Activated naive CD4-positive, alpha-beta T cell treated with anti-CD3 and anti-CD28 coated beads, Interleukin-2, amount 10 ng/mL, durations not matched to agents 7 days and 5 days (primary cell): ENCODE measurements at regions not wholly inside any gene's neighbourhood (a gene's known extent, or its start where the extent isn't known, plus 50 kb on each side); places are given as distances from the start of the nearest gene placed in this dataset.

Experiments used
- CTCF ChIA-PET: fragments of 350-600 bp; sonication (Branson Sonifier 250); formaldehyde crosslinking; loops from one replicate; lab custom pipeline; 2021; ENCODE audit warnings: antibody characterized with exemption; lab: Charles Lee
- DNase-seq: peaks from one replicate; pipeline ENCODE4 v3.0.0-alpha.2; 2020
- H3K27ac Mint-ChIP-seq: one replicate; pipeline ENCODE4 v1.8.0; 2021; ENCODE audit warnings: mild to moderate bottlenecking, moderate library complexity, mixed read lengths
- H3K27me3 Mint-ChIP-seq: one replicate; pipeline ENCODE4 v1.8.0; 2021; ENCODE audit warnings: mild to moderate bottlenecking, mixed read lengths
- H3K36me3 Mint-ChIP-seq: one replicate; pipeline ENCODE4 v1.8.0; 2021; ENCODE audit warnings: mixed read lengths
- H3K4me1 Mint-ChIP-seq: one replicate; pipeline ENCODE4 v1.8.0; 2021; ENCODE audit warnings: mixed read lengths
- H3K4me3 Mint-ChIP-seq: one replicate; pipeline ENCODE4 v1.8.0; 2021; ENCODE audit warnings: mild to moderate bottlenecking, moderate library complexity, mixed read lengths
- H3K9me3 Mint-ChIP-seq: one replicate; pipeline ENCODE4 v1.8.0; 2021; ENCODE audit warnings: mixed read lengths

GRCh38 chr7:51786284-51786683 is 469.7 kb upstream of the COBL start:
- H3K4me3 Mint-ChIP-seq = no peak overlapping the region
- H3K36me3 Mint-ChIP-seq = no peaks in the 10 kb centered on the region
- peaks cover 12% of the 10 kb centered on the region for H3K9me3 Mint-ChIP-seq
- no peaks in the 10 kb centered on the region for H3K27me3 Mint-ChIP-seq
- no peak for DNase-seq
- CTCF ChIA-PET = no interaction called here
- no peaks in the 10 kb centered on the region for H3K4me1 Mint-ChIP-seq
- no peak overlapping the region for H3K27ac Mint-ChIP-seq

- Mint-ChIP-seq H3K27ac (no peak overlapping the region), H3K27me3 (no peaks in the 10 kb centered on the region), H3K4me3 (no peak overlapping the region), H3K36me3 (no peaks in the 10 kb centered on the region), H3K9me3 (peaks cover 12% of the 10 kb centered on the region), H3K4me1 (no peaks in the 10 kb centered on the region)
- no peak for DNase-seq
- CTCF ChIA-PET = no interaction called here
Observed at GRCh38 chr7:51785876-51786275, 469.3 kb upstream of the COBL start.

GRCh38 chr7:51785171-51785570 is 468.6 kb upstream of the COBL start:
- Mint-ChIP-seq H3K27ac (no peak overlapping the region), H3K4me1 (no peaks in the 10 kb centered on the region), H3K9me3 (peaks cover 12% of the 10 kb centered on the region), H3K27me3 (no peaks in the 10 kb centered on the region), H3K36me3 (no peaks in the 10 kb centered on the region), H3K4me3 (no peak overlapping the region)
- no peak for DNase-seq
- CTCF ChIA-PET = no interaction called here

GRCh38 chr7:51783241-51783640 is 466.6 kb upstream of the COBL start:
- Mint-ChIP-seq H3K36me3 (no peaks in the 10 kb centered on the region), H3K9me3 (peaks cover 12% of the 10 kb centered on the region), H3K27me3 (no peaks in the 10 kb centered on the region), H3K4me1 (no peaks in the 10 kb centered on the region), H3K27ac (no peak overlapping the region), H3K4me3 (no peak overlapping the region)
- CTCF ChIA-PET = interaction anchor here (1.1 kb wide), 1 partner anchor 18 kb away, joined by 4 read pairs; no protein-coding TSS in a partner anchor
- no peak for DNase-seq

GRCh38 chr7:51778121-51778520 is 461.5 kb upstream of the COBL start:
- Mint-ChIP-seq H3K9me3 (peaks cover 5% of the 10 kb centered on the region), H3K27me3 (no peaks in the 10 kb centered on the region), H3K27ac (no peak overlapping the region), H3K4me1 (no peaks in the 10 kb centered on the region), H3K36me3 (no peaks in the 10 kb centered on the region), H3K4me3 (no peak overlapping the region)
- CTCF ChIA-PET = no interaction called here
- no peak for DNase-seq

GRCh38 chr7:51774178-51774577 is 457.6 kb upstream of the COBL start:
- Mint-ChIP-seq H3K9me3 (peaks cover 4% of the 10 kb centered on the region), H3K27me3 (no peaks in the 10 kb centered on the region), H3K27ac (no peak overlapping the region), H3K36me3 (no peaks in the 10 kb centered on the region), H3K4me3 (no peak overlapping the region), H3K4me1 (no peaks in the 10 kb centered on the region)
- no peak for DNase-seq
- CTCF ChIA-PET = no interaction called here

GRCh38 chr7:51772190-51772589 is 455.6 kb upstream of the COBL start:
- DNase-seq = no peak
- no peak overlapping the region for H3K27ac Mint-ChIP-seq
- no peaks in the 10 kb centered on the region for H3K27me3 Mint-ChIP-seq
- CTCF ChIA-PET = no interaction called here
- H3K4me1 Mint-ChIP-seq = no peaks in the 10 kb centered on the region
- H3K9me3 Mint-ChIP-seq = peaks cover 4% of the 10 kb centered on the region
- H3K36me3 Mint-ChIP-seq = no peaks in the 10 kb centered on the region
- H3K4me3 Mint-ChIP-seq = no peak overlapping the region

GRCh38 chr7:51764976-51765375 is 448.4 kb upstream of the COBL start:
- no peaks in the 10 kb centered on the region for H3K4me1 Mint-ChIP-seq
- peaks cover 8% of the 10 kb centered on the region for H3K9me3 Mint-ChIP-seq

GRCh38 chr7:51759985-51760384 is 443.4 kb upstream of the COBL start:
- CTCF ChIA-PET = no interaction called here
- H3K36me3 Mint-ChIP-seq = no peaks in the 10 kb centered on the region
- DNase-seq = no peak
- H3K4me1 Mint-ChIP-seq = no peaks in the 10 kb centered on the region
- H3K27ac Mint-ChIP-seq = no peak overlapping the region
- peaks cover 9% of the 10 kb centered on the region for H3K9me3 Mint-ChIP-seq
- no peak overlapping the region for H3K4me3 Mint-ChIP-seq
- H3K27me3 Mint-ChIP-seq = no peaks in the 10 kb centered on the region

More at GRCh38 chr7:51764976-51765375, 448.4 kb upstream of the COBL start:
- Mint-ChIP-seq H3K36me3 (no peaks in the 10 kb centered on the region), H3K4me3 (no peak overlapping the region), H3K27ac (no peak overlapping the region), H3K27me3 (no peaks in the 10 kb centered on the region)
- no peak for DNase-seq
- CTCF ChIA-PET = no interaction called here

- no peaks in the 10 kb centered on the region for H3K4me1 Mint-ChIP-seq
- H3K4me3 Mint-ChIP-seq = no peak overlapping the region
- CTCF ChIA-PET = interaction anchor here (1.1 kb wide), 1 partner anchor 9 kb away, joined by 3 read pairs; no protein-coding TSS in a partner anchor
Observed at GRCh38 chr7:51757960-51758359, 441.4 kb upstream of the COBL start.

GRCh38 chr7:51732951-51733350 is 416.3 kb upstream of the COBL start:
- Mint-ChIP-seq H3K4me1 (no peaks in the 10 kb centered on the region), H3K9me3 (peaks cover 28% of the 10 kb centered on the region), H3K4me3 (no peak overlapping the region), H3K27ac (no peak overlapping the region), H3K27me3 (no peaks in the 10 kb centered on the region), H3K36me3 (no peaks in the 10 kb centered on the region)
- DNase-seq = no peak
- CTCF ChIA-PET = no interaction called here

More at GRCh38 chr7:51757960-51758359, 441.4 kb upstream of the COBL start:
- no peaks in the 10 kb centered on the region for H3K27me3 Mint-ChIP-seq
- no peak for DNase-seq
- no peaks in the 10 kb centered on the region for H3K36me3 Mint-ChIP-seq
- peaks cover 4% of the 10 kb centered on the region for H3K9me3 Mint-ChIP-seq
- no peak overlapping the region for H3K27ac Mint-ChIP-seq

GRCh38 chr7:51732116-51732515 is 415.5 kb upstream of the COBL start:
- H3K36me3 Mint-ChIP-seq = no peaks in the 10 kb centered on the region
- peaks cover 28% of the 10 kb centered on the region for H3K9me3 Mint-ChIP-seq
- no peaks in the 10 kb centered on the region for H3K27me3 Mint-ChIP-seq
- H3K4me1 Mint-ChIP-seq = no peaks in the 10 kb centered on the region
- H3K27ac Mint-ChIP-seq = no peak overlapping the region
- CTCF ChIA-PET = no interaction called here
- no peak overlapping the region for H3K4me3 Mint-ChIP-seq
- no peak for DNase-seq

- Mint-ChIP-seq H3K4me3 (no peak overlapping the region), H3K4me1 (no peaks in the 10 kb centered on the region), H3K36me3 (no peaks in the 10 kb centered on the region), H3K9me3 (peaks cover 25% of the 10 kb centered on the region), H3K27me3 (no peaks in the 10 kb centered on the region), H3K27ac (no peak overlapping the region)
- no peak for DNase-seq
- CTCF ChIA-PET = no interaction called here
Observed at GRCh38 chr7:51731075-51731474, 414.5 kb upstream of the COBL start.

GRCh38 chr7:51727441-51727840 is 410.8 kb upstream of the COBL start:
- H3K9me3 Mint-ChIP-seq = peaks cover 28% of the 10 kb centered on the region
- no peaks in the 10 kb centered on the region for H3K27me3 Mint-ChIP-seq
- no peaks in the 10 kb centered on the region for H3K4me1 Mint-ChIP-seq
- no peaks in the 10 kb centered on the region for H3K36me3 Mint-ChIP-seq
- H3K27ac Mint-ChIP-seq = no peak overlapping the region
- H3K4me3 Mint-ChIP-seq = no peak overlapping the region
- no peak for DNase-seq
- CTCF ChIA-PET = no interaction called here

GRCh38 chr7:51706851-51707250 is 390.2 kb upstream of the COBL start:
- CTCF ChIA-PET = no interaction called here
- no peaks in the 10 kb centered on the region for H3K36me3 Mint-ChIP-seq
- no peak overlapping the region for H3K27ac Mint-ChIP-seq
- H3K4me1 Mint-ChIP-seq = no peaks in the 10 kb centered on the region
- no peaks in the 10 kb centered on the region for H3K27me3 Mint-ChIP-seq
- peaks cover 8% of the 10 kb centered on the region for H3K9me3 Mint-ChIP-seq
- H3K4me3 Mint-ChIP-seq = no peak overlapping the region
- DNase-seq = no peak

GRCh38 chr7:51705701-51706100 is 389.1 kb upstream of the COBL start:
- no peaks in the 10 kb centered on the region for H3K36me3 Mint-ChIP-seq
- H3K27me3 Mint-ChIP-seq = no peaks in the 10 kb centered on the region
- no peak overlapping the region for H3K4me3 Mint-ChIP-seq
- DNase-seq = no peak
- no peaks in the 10 kb centered on the region for H3K4me1 Mint-ChIP-seq
- H3K9me3 Mint-ChIP-seq = peaks cover 8% of the 10 kb centered on the region
- H3K27ac Mint-ChIP-seq = no peak overlapping the region
- CTCF ChIA-PET = no interaction called here
